HEK293 (cell line): ENCODE measurements at regions not wholly inside any gene's neighbourhood (a gene's known extent, or its start where the extent isn't known, plus 50 kb on each side); places are given as distances from the start of the nearest gene placed in this dataset.

Source experiments
- CTCF ChIA-PET: fragments of 350-600 bp; formaldehyde crosslinking; extraction: SDS; loops from one replicate; lab custom pipeline; 2021; ENCODE audit warnings: antibody characterized with exemption; lab: Yijun Ruan, JAX
- POLR2A ChIA-PET: fragments of 300-600 bp; formaldehyde crosslinking; extraction: SDS; loops from one replicate; lab custom pipeline; 2020; ENCODE audit warnings: antibody characterized with exemption, inconsistent platforms; lab: Yijun Ruan, JAX
- H3K27ac ChIP-seq: fragments of 200-500 bp; sonication (Bioruptor generic); 2 replicates; pipeline ENCODE4 v1.5.1; 2014; ENCODE audit warnings: low read depth, low read length, control low read depth, inconsistent platforms; ENCODE audit errors: extremely low read depth
- H3K36me3 ChIP-seq, 2 experiments: fragments of 200-500 bp in 1 of 2; sonication (Bioruptor generic) in 1 of 2; 1 replicate in 1 of 2; 2 replicates in 1 of 2; pipeline ENCODE4 v1.5.1; 2014 to 2017; ENCODE audit warnings: inconsistent platforms in 2 of 2, low read length in 2 of 2; ENCODE audit not compliant: control insufficient read depth in 2 of 2, insufficient read depth in 1 of 2
- H3K4me1 ChIP-seq: fragments of 200-500 bp; sonication (Bioruptor generic); 2 replicates; pipeline ENCODE4 v1.5.1; 2014; ENCODE audit warnings: mild to moderate bottlenecking, low read length, inconsistent platforms; ENCODE audit not compliant: control insufficient read depth, insufficient read depth
- H3K4me3 ChIP-seq: 2 replicates; pipeline ENCODE4 v1.5.1; 2011; ENCODE audit warnings: low read depth, mild to moderate bottlenecking, control low read depth, low read length, moderate library complexity
- H3K9me3 ChIP-seq: fragments of 200-500 bp; sonication (Bioruptor generic); 2 replicates; pipeline ENCODE4 v1.5.1; 2014; ENCODE audit warnings: low read depth, low read length, inconsistent platforms; ENCODE audit not compliant: control insufficient read depth, insufficient read depth
- CTCF ChIP-seq: fragments of 450-650 bp; formaldehyde crosslinking; IDR thresholded peaks from 2 replicates; pipeline ENCODE4 v1.5.1; 2016; ENCODE audit warnings: missing biosample characterization, missing genetic modification characterization
- HOXC10 ChIP-seq: sonication (generic); formaldehyde crosslinking; IDR thresholded peaks from 2 replicates; pipeline ENCODE4 v1.8.1; 2023; ENCODE audit warnings: mild to moderate bottlenecking, missing genetic modification reagents
- SALL2 ChIP-seq: fragments of 450-650 bp; formaldehyde crosslinking; IDR thresholded peaks from 2 replicates; pipeline ENCODE4 v1.5.0; 2017; ENCODE audit warnings: missing biosample characterization, mild to moderate bottlenecking, missing genetic modification characterization, borderline replicate concordance
- TSHZ1 ChIP-seq: fragments of 450-650 bp; formaldehyde crosslinking; IDR thresholded peaks from 2 replicates; pipeline ENCODE4 v1.5.1; 2016; ENCODE audit warnings: missing biosample characterization, missing genetic modification characterization, borderline replicate concordance
- YY1 ChIP-seq: fragments of 450-650 bp; formaldehyde crosslinking; IDR thresholded peaks from 2 replicates; pipeline ENCODE4 v1.5.1; 2018; ENCODE audit warnings: missing biosample characterization, missing genetic modification characterization
- ZBTB17 ChIP-seq: fragments of 450-650 bp; formaldehyde crosslinking; IDR thresholded peaks from 2 replicates; pipeline ENCODE4 v1.5.1; 2016; ENCODE audit warnings: missing biosample characterization, missing genetic modification characterization
- ZBTB20 ChIP-seq: fragments of 450-650 bp; formaldehyde crosslinking; IDR thresholded peaks from 2 replicates; pipeline ENCODE4 v1.5.1; 2016; ENCODE audit warnings: missing biosample characterization, missing genetic modification characterization
- ZBTB21 ChIP-seq: fragments of 450-650 bp; formaldehyde crosslinking; IDR thresholded peaks from 2 replicates; pipeline ENCODE4 v1.5.1; 2017; ENCODE audit warnings: missing biosample characterization, missing genetic modification characterization
- ZFP37 ChIP-seq: fragments of 450-650 bp; formaldehyde crosslinking; IDR thresholded peaks from 2 replicates; pipeline ENCODE4 v1.5.1; 2016; ENCODE audit warnings: missing biosample characterization, missing genetic modification characterization
- ZNF133 ChIP-seq: fragments of 450-650 bp; formaldehyde crosslinking; IDR thresholded peaks from 2 replicates; pipeline ENCODE4 v1.5.1; 2016; ENCODE audit warnings: missing biosample characterization, missing genetic modification characterization
- ZNF280D ChIP-seq: fragments of 450-650 bp; formaldehyde crosslinking; IDR thresholded peaks from 2 replicates; pipeline ENCODE4 v1.5.1; 2016; ENCODE audit warnings: missing biosample characterization, missing genetic modification characterization
- ZNF311 ChIP-seq: fragments of 450-650 bp; formaldehyde crosslinking; IDR thresholded peaks from 2 replicates; pipeline ENCODE4 v1.5.1; 2017; ENCODE audit warnings: missing biosample characterization, missing genetic modification characterization, borderline replicate concordance
- ZNF37A ChIP-seq: fragments of 450-650 bp; IDR thresholded peaks from 2 replicates; pipeline ENCODE4 v1.5.1; 2018; ENCODE audit warnings: missing biosample characterization, missing genetic modification characterization
- ZNF501 ChIP-seq: fragments of 450-650 bp; formaldehyde crosslinking; IDR thresholded peaks from 2 replicates; pipeline ENCODE4 v1.5.1; 2016; ENCODE audit warnings: missing biosample characterization, missing genetic modification characterization
- ZNF660 ChIP-seq: fragments of 450-650 bp; IDR thresholded peaks from 2 replicates; pipeline ENCODE4 v1.5.1; 2018; ENCODE audit warnings: missing biosample characterization, mild to moderate bottlenecking, missing genetic modification characterization
- ZNF843 ChIP-seq: fragments of 450-650 bp; formaldehyde crosslinking; IDR thresholded peaks from 2 replicates; pipeline ENCODE4 v1.5.1; 2016; ENCODE audit warnings: missing biosample characterization, missing genetic modification characterization
- TF ChIP-seq, protein P1 (sequence below): sonication (generic); formaldehyde crosslinking; IDR thresholded peaks from 2 replicates; pipeline ENCODE4 v1.8.1; 2022; ENCODE audit warnings: mild to moderate bottlenecking, moderate library complexity, missing genetic modification reagents
- TF ChIP-seq, protein P2 (sequence below): fragments of 450-650 bp; formaldehyde crosslinking; IDR thresholded peaks from 2 replicates; pipeline ENCODE4 v1.5.1; 2016; ENCODE audit warnings: missing biosample characterization, missing genetic modification characterization

DNA sequence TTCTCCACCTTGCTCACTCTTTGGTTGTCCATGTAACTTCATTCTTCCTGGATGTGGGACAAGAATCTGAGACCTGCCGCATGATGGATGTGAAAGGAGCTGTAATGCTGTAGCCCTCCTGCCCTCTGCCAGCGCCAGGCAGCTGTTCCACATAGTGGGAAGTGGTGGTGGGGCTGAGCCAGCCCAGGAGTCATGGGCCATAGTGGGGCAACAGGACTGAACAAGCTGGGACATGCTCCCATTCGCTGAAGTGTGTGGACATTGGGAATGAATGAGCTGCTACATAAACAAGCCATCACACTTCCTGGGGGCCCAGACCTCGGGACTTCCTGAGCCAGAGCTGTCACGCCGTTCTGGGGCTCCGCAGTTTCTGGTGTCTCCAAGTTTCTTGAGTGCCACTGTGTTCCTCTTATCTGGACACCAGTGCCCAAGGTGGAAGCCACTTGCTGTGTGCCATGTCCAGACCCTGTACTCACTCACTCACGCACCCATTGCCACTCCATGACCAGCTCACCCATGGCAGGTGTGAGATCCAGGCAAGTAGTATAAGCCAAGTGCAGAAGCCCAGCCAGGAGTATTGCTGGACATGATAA lies 624.3 kb upstream of the EPHA6 start:
- Histone ChIP-seq H3K4me1 (no peaks in the 10 kb centered on the region), H3K4me3 (no peak overlapping the region), H3K36me3 (no peaks in the 10 kb centered on the region), H3K27ac (no peak overlapping the region), H3K9me3 (no peaks in the 10 kb centered on the region)
- TF ChIP-seq CTCF (no peak), ZNF660 (tag by site-specific recombination) (no peak), ZNF843 (tag by site-specific recombination) (no peak), ZBTB17 (tag by site-specific recombination) (no peak), TSHZ1 (tag by site-specific recombination) (no peak), ZBTB21 (no peak), ZBTB20 (tag by site-specific recombination) (no peak), ZNF501 (tag by site-specific recombination) (no peak), ZNF280D (no peak), ZNF37A (tag by site-specific recombination) (no peak), ZNF133 (no peak), YY1 (no peak), ZNF311 (tag by site-specific recombination) (no peak), SALL2 (no peak), HOXC10 (CRISPR knock-in tag) (no peak), ZFP37 (tag by site-specific recombination) (no peak)
- TF ChIP-seq, protein P1, sequence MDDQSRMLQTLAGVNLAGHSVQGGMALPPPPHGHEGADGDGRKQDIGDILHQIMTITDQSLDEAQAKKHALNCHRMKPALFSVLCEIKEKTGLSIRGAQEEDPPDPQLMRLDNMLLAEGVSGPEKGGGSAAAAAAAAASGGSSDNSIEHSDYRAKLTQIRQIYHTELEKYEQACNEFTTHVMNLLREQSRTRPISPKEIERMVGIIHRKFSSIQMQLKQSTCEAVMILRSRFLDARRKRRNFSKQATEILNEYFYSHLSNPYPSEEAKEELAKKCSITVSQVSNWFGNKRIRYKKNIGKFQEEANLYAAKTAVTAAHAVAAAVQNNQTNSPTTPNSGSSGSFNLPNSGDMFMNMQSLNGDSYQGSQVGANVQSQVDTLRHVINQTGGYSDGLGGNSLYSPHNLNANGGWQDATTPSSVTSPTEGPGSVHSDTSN (CRISPR knock-in tag), result no peak
- TF ChIP-seq, protein P2, sequence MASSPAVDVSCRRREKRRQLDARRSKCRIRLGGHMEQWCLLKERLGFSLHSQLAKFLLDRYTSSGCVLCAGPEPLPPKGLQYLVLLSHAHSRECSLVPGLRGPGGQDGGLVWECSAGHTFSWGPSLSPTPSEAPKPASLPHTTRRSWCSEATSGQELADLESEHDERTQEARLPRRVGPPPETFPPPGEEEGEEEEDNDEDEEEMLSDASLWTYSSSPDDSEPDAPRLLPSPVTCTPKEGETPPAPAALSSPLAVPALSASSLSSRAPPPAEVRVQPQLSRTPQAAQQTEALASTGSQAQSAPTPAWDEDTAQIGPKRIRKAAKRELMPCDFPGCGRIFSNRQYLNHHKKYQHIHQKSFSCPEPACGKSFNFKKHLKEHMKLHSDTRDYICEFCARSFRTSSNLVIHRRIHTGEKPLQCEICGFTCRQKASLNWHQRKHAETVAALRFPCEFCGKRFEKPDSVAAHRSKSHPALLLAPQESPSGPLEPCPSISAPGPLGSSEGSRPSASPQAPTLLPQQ (tag by site-specific recombination), result no peak
- POLR2A ChIA-PET, result no interaction called here
- CTCF ChIA-PET, result no interaction called here
